SK-N-SH (cell line): ENCODE measurements at regions not wholly inside any gene's neighbourhood (a gene's known extent, or its start where the extent isn't known, plus 50 kb on each side); places are given as distances from the start of the nearest gene placed in this dataset.

Experiments
- CTCF ChIA-PET: fragments of 300-600, 350-600 bp; formaldehyde crosslinking; extraction: SDS; loops from one replicate; lab custom pipeline; 2021; lab: Yijun Ruan, JAX
- POLR2A ChIA-PET: fragments of 350-600 bp; sonication (Branson Sonifier 250); formaldehyde crosslinking; extraction: SDS; loops from one replicate; lab custom pipeline; 2020; ENCODE audit warnings: antibody characterized with exemption, inconsistent platforms; lab: Yijun Ruan, JAX
- DNase-seq: peaks from one replicate; pipeline ENCODE4 v3.0.0; 2012
- H2AFZ ChIP-seq: fragments of 200-600 bp; sonication (generic); 2 replicates; pipeline ENCODE4 v1.8.1; 2016; ENCODE audit warnings: antibody characterized with exemption, mild to moderate bottlenecking, low read depth
- H3F3A ChIP-seq: fragments of 200-600 bp; sonication (generic); replicated peaks from 2 replicates; pipeline ENCODE3; 2016; ENCODE audit warnings: antibody characterized with exemption, mild to moderate bottlenecking; ENCODE audit not compliant: insufficient read depth
- H3K27ac ChIP-seq, 2 experiments: fragments of 200-500 bp in 1 of 2; fragments of 200-600 bp in 1 of 2; sonication (Bioruptor generic) in 1 of 2; sonication (generic), shearing (Covaris generic) in 1 of 2; 2 replicates each; pipeline versions ENCODE4 v1.5.1 to v1.6.1; 2014 to 2016; ENCODE audit warnings: low read depth in 2 of 2, inconsistent platforms in 1 of 2, low read length in 1 of 2, mild to moderate bottlenecking in 1 of 2, mixed read lengths in 1 of 2
- H3K27me3 ChIP-seq: fragments of 200-600 bp; sonication (generic), shearing (Covaris generic); 2 replicates; pipeline ENCODE4 v1.6.1; 2016; ENCODE audit warnings: mixed run types; ENCODE audit not compliant: insufficient read depth
- H3K36me3 ChIP-seq, 2 experiments: fragments of 200-500 bp in 1 of 2; fragments of 200-600 bp in 1 of 2; sonication (Bioruptor generic) in 1 of 2; sonication (generic) in 1 of 2; replicated peaks in 1 of 2; 2 replicates each; pipeline versions ENCODE3 to v1.5.1; 2014 to 2016; ENCODE audit warnings: low read length in 1 of 2, mild to moderate bottlenecking in 1 of 2; ENCODE audit not compliant: insufficient read depth in 2 of 2, control insufficient read depth in 1 of 2
- H3K4me1 ChIP-seq, 2 experiments: fragments of 200-500 bp in 1 of 2; fragments of 200-600 bp in 1 of 2; sonication (Bioruptor generic) in 1 of 2; sonication (generic), shearing (Covaris generic) in 1 of 2; 2 replicates each; pipeline versions ENCODE4 v1.5.1 to v1.6.1; 2014 to 2016; ENCODE audit warnings: low read depth in 1 of 2, low read length in 1 of 2, mixed run types in 1 of 2; ENCODE audit not compliant: insufficient read depth in 2 of 2, control insufficient read depth in 1 of 2
- H3K4me2 ChIP-seq: fragments of 200-600 bp; sonication (generic), shearing (Covaris generic); 2 replicates; pipeline ENCODE4 v1.6.1; 2017; ENCODE audit warnings: mixed run types
- H3K4me3 ChIP-seq, 2 experiments: fragments of 200-500 bp in 1 of 2; fragments of 200-600 bp in 1 of 2; sonication (Bioruptor generic) in 1 of 2; sonication (generic), shearing (Covaris generic) in 1 of 2; 2 replicates each; pipeline versions ENCODE4 v1.5.1 to v1.8.1; 2014 to 2016; ENCODE audit warnings: low read depth in 2 of 2, inconsistent platforms in 1 of 2, low read length in 1 of 2, mild to moderate bottlenecking in 1 of 2, mixed read lengths in 1 of 2, moderate library complexity in 1 of 2
- H3K79me2 ChIP-seq: fragments of 200-600 bp; sonication (generic); 2 replicates; pipeline ENCODE4 v1.8.1; 2017; ENCODE audit warnings: mild to moderate bottlenecking; ENCODE audit not compliant: insufficient read depth
- H3K9ac ChIP-seq: fragments of 200-600 bp; sonication (generic); 2 replicates; pipeline ENCODE4 v1.6.1; 2017; ENCODE audit warnings: mixed run types
- H3K9me2 ChIP-seq: fragments of 200-600 bp; sonication (generic); 2 replicates; pipeline ENCODE4 v1.6.1; 2017; ENCODE audit warnings: mixed run types
- H3K9me3 ChIP-seq: fragments of 200-600 bp; sonication (generic); 2 replicates; pipeline ENCODE4 v1.6.1; 2017; ENCODE audit warnings: mixed run types, mild to moderate bottlenecking, moderate library complexity
- H4K20me1 ChIP-seq: fragments of 200-600 bp; sonication (generic); 2 replicates; pipeline ENCODE4 v1.6.1; 2017; ENCODE audit warnings: mild to moderate bottlenecking, mixed run types; ENCODE audit not compliant: insufficient read depth
- CHD2 ChIP-seq: fragments of 150-350 bp; IDR thresholded peaks from 2 replicates; pipeline ENCODE4 v1.6.1; 2018; ENCODE audit warnings: low read length; ENCODE audit not compliant: partially characterized antibody
- EZH2phosphoT487 ChIP-seq: fragments of 200-600 bp; sonication (generic); IDR thresholded peaks from 2 replicates; pipeline ENCODE4 v1.6.1; 2017; ENCODE audit warnings: low read depth, mixed run types, mild to moderate bottlenecking, antibody characterized with exemption, moderate library complexity, borderline replicate concordance
- FOSL2 ChIP-seq: IDR thresholded peaks from 2 replicates; pipeline ENCODE4 v1.4.0; 2012; ENCODE audit warnings: low read depth, mild to moderate bottlenecking, moderate library complexity, borderline replicate concordance
- FOXM1 ChIP-seq: IDR thresholded peaks from 2 replicates; pipeline ENCODE4 v1.4.0; 2012; ENCODE audit warnings: low read depth, mild to moderate bottlenecking
- GABPA ChIP-seq: IDR thresholded peaks from 2 replicates; pipeline ENCODE4 v1.4.0; 2012; ENCODE audit warnings: low read depth, mild to moderate bottlenecking
- MEF2A ChIP-seq: IDR thresholded peaks from 2 replicates; pipeline ENCODE4 v1.4.0; 2012; ENCODE audit warnings: low read depth, borderline replicate concordance
- NRF1 ChIP-seq: IDR thresholded peaks from 2 replicates; pipeline ENCODE4 v1.6.1; 2012; ENCODE audit warnings: low read depth, mild to moderate bottlenecking, low read length
- POLR2AphosphoS5 ChIP-seq: IDR thresholded peaks from 2 replicates; pipeline ENCODE4 v1.6.1; 2012; ENCODE audit warnings: low read depth, low read length
- RAD21 ChIP-seq: IDR thresholded peaks from 2 replicates; pipeline ENCODE4 v1.6.1; 2012; ENCODE audit warnings: mild to moderate bottlenecking, low read length
- RCOR1 ChIP-seq: fragments of 150-350 bp; IDR thresholded peaks from 2 replicates; pipeline ENCODE4 v1.6.1; 2017; ENCODE audit warnings: antibody characterized with exemption, low read length
- RFX5 ChIP-seq: IDR thresholded peaks from 2 replicates; pipeline ENCODE4 v1.6.1; 2012; ENCODE audit warnings: mild to moderate bottlenecking, improper control_type of control experiment, low read length
- TAF1 ChIP-seq: IDR thresholded peaks from 2 replicates; pipeline ENCODE4 v1.6.1; 2012; ENCODE audit warnings: low read depth, mild to moderate bottlenecking, low read length, moderate library complexity, borderline replicate concordance
- TCF12 ChIP-seq: IDR thresholded peaks from 2 replicates; pipeline ENCODE4 v1.4.0; 2012
- TEAD4 ChIP-seq: IDR thresholded peaks from 2 replicates; pipeline ENCODE4 v1.4.0; 2012; ENCODE audit warnings: mild to moderate bottlenecking, borderline replicate concordance; ENCODE audit not compliant: insufficient read depth
- YY1 ChIP-seq: IDR thresholded peaks from 2 replicates; pipeline ENCODE4 v1.4.0; 2012; ENCODE audit warnings: low read depth, mild to moderate bottlenecking
- WGBS: methylation state at CpG from one replicate; pipeline ENCODE4 v1.1.6; 2017; ENCODE audit warnings: low lambda C conversion rate; 5-methylcytosine and 5-hydroxymethylcytosine counted together
- TF ChIP-seq, protein P1 (sequence below): IDR thresholded peaks from 2 replicates; pipeline ENCODE4 v1.6.1; 2012; ENCODE audit warnings: mild to moderate bottlenecking, low read depth, low read length, moderate library complexity
- TF ChIP-seq, protein P2 (sequence below): IDR thresholded peaks from 2 replicates; pipeline ENCODE4 v1.4.0; 2012; ENCODE audit warnings: low read depth
- TF ChIP-seq, protein P3 (sequence below): fragments of 150-350 bp; IDR thresholded peaks from 2 replicates; pipeline ENCODE4 v1.6.1; 2016; ENCODE audit warnings: mild to moderate bottlenecking, low read depth, low read length
- TF ChIP-seq, protein P4 (sequence below): IDR thresholded peaks from 2 replicates; pipeline ENCODE4 v1.4.0; 2012; ENCODE audit warnings: low read depth, borderline replicate concordance
- TF ChIP-seq, protein P5 (sequence below): fragments of 200-600 bp; sonication (generic); IDR thresholded peaks from 2 replicates; pipeline ENCODE4 v1.6.1; 2017; ENCODE audit warnings: antibody characterized with exemption, mild to moderate bottlenecking, moderate library complexity

DNA sequence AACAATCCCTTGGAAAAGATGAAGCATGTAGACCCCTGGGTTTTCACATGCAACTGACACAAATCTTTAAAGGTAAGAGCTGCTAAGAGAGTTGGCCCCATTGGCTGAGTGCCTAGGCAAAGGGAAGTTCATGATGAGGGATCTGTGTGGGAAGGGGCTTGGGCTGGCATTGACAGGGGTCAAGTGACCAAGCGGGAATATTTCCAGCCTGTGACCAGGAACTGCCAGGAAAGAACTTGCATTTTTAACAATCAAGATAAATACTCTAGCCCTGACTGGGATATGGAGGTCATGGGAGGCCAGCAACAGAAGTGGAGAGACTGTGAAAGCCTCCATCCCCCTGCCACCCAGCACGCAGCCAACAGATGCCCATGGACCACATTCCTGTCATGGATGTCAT is 361.1 kb upstream of the ATP10A start:
- no peak overlapping the region for H3K27ac ChIP-seq
- no peaks in the 10 kb centered on the region for H3K36me3 ChIP-seq
- no peaks in the 10 kb centered on the region for H3K4me1 ChIP-seq
- DNase-seq, result no peak
- no peak overlapping the region for H3K4me2 ChIP-seq
- no peak overlapping the region for H3K4me3 ChIP-seq
- H4K20me1 ChIP-seq, result no peaks in the 10 kb centered on the region
- H3K9me2 ChIP-seq, result no peaks in the 10 kb centered on the region
- H3K9ac ChIP-seq, result no peak overlapping the region
- no peaks in the 10 kb centered on the region for H3K27me3 ChIP-seq
- 21% methylated on average over 2 of the region's 2 CpGs for WGBS
- no peaks in the 10 kb centered on the region for H3K79me2 ChIP-seq
- POLR2A ChIA-PET, result no interaction called here
- no peak overlapping the region for H2AFZ ChIP-seq
- CTCF ChIA-PET, result no interaction called here
- H3K9me3 ChIP-seq, result no peaks in the 10 kb centered on the region
- TF ChIP-seq CHD2 (no peak), TCF12 (no peak), GABPA (no peak), NRF1 (no peak), YY1 (no peak)
- TF ChIP-seq, protein P1, sequence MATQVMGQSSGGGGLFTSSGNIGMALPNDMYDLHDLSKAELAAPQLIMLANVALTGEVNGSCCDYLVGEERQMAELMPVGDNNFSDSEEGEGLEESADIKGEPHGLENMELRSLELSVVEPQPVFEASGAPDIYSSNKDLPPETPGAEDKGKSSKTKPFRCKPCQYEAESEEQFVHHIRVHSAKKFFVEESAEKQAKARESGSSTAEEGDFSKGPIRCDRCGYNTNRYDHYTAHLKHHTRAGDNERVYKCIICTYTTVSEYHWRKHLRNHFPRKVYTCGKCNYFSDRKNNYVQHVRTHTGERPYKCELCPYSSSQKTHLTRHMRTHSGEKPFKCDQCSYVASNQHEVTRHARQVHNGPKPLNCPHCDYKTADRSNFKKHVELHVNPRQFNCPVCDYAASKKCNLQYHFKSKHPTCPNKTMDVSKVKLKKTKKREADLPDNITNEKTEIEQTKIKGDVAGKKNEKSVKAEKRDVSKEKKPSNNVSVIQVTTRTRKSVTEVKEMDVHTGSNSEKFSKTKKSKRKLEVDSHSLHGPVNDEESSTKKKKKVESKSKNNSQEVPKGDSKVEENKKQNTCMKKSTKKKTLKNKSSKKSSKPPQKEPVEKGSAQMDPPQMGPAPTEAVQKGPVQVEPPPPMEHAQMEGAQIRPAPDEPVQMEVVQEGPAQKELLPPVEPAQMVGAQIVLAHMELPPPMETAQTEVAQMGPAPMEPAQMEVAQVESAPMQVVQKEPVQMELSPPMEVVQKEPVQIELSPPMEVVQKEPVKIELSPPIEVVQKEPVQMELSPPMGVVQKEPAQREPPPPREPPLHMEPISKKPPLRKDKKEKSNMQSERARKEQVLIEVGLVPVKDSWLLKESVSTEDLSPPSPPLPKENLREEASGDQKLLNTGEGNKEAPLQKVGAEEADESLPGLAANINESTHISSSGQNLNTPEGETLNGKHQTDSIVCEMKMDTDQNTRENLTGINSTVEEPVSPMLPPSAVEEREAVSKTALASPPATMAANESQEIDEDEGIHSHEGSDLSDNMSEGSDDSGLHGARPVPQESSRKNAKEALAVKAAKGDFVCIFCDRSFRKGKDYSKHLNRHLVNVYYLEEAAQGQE, result no peak
- TF ChIP-seq, protein P2, sequence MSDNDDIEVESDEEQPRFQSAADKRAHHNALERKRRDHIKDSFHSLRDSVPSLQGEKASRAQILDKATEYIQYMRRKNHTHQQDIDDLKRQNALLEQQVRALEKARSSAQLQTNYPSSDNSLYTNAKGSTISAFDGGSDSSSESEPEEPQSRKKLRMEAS, result no peak
- TF ChIP-seq, all 33 proteins: peak for 0
- H3F3A ChIP-seq, result no peaks in the 10 kb centered on the region

DNA sequence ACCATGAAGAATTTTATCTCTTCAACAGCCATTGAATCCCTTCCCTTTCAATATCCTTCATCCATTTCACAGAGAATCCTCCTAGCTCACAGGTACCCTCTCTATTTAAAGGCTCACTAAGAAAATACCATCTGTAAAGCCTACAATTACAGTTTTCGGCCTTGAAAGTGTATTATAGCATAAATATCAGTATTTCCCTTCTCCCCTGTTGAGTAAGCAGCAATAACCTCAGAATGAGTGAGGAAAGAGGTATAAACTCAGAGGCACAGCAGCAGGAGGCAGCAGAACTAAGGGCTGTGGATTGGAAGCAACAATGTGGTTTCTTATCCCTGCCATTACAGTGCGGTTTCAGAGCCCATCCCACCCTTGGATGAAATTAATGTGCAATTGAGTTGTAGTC is 360.6 kb upstream of the ATP10A start:
- WGBS, result 0% methylated on average over 2 of the region's 2 CpGs
- no peak overlapping the region for H2AFZ ChIP-seq
- DNase-seq, result no peak
- no peaks in the 10 kb centered on the region for H3F3A ChIP-seq
- H3K4me2 ChIP-seq, result no peak overlapping the region
- ChIA-PET POLR2A (no interaction called here), CTCF (no interaction called here)
- H3K4me3 ChIP-seq, result no peak overlapping the region
- H3K9me2 ChIP-seq, result no peaks in the 10 kb centered on the region
- H3K36me3 ChIP-seq, result no peaks in the 10 kb centered on the region
- H3K79me2 ChIP-seq, result no peaks in the 10 kb centered on the region
- no peaks in the 10 kb centered on the region for H4K20me1 ChIP-seq
- no peaks in the 10 kb centered on the region for H3K9me3 ChIP-seq
- H3K27me3 ChIP-seq, result no peaks in the 10 kb centered on the region
- no peaks in the 10 kb centered on the region for H3K4me1 ChIP-seq
- no peak overlapping the region for H3K9ac ChIP-seq
- no peak overlapping the region for H3K27ac ChIP-seq
- TF ChIP-seq, protein P3, sequence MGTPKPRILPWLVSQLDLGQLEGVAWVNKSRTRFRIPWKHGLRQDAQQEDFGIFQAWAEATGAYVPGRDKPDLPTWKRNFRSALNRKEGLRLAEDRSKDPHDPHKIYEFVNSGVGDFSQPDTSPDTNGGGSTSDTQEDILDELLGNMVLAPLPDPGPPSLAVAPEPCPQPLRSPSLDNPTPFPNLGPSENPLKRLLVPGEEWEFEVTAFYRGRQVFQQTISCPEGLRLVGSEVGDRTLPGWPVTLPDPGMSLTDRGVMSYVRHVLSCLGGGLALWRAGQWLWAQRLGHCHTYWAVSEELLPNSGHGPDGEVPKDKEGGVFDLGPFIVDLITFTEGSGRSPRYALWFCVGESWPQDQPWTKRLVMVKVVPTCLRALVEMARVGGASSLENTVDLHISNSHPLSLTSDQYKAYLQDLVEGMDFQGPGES, result no peak
- no peak for TF ChIP-seq GABPA
- no peak for TF ChIP-seq FOSL2
- TF ChIP-seq EZH2phosphoT487, result no peak
- no peak for TF ChIP-seq TAF1
- TF ChIP-seq RCOR1, result no peak
- no peak for TF ChIP-seq POLR2AphosphoS5
- TF ChIP-seq, protein P4, sequence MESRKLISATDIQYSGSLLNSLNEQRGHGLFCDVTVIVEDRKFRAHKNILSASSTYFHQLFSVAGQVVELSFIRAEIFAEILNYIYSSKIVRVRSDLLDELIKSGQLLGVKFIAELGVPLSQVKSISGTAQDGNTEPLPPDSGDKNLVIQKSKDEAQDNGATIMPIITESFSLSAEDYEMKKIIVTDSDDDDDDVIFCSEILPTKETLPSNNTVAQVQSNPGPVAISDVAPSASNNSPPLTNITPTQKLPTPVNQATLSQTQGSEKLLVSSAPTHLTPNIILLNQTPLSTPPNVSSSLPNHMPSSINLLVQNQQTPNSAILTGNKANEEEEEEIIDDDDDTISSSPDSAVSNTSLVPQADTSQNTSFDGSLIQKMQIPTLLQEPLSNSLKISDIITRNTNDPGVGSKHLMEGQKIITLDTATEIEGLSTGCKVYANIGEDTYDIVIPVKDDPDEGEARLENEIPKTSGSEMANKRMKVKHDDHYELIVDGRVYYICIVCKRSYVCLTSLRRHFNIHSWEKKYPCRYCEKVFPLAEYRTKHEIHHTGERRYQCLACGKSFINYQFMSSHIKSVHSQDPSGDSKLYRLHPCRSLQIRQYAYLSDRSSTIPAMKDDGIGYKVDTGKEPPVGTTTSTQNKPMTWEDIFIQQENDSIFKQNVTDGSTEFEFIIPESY, result no peak
- TF ChIP-seq TEAD4, result no peak
- TF ChIP-seq RFX5, result no peak
- TF ChIP-seq, protein P5, sequence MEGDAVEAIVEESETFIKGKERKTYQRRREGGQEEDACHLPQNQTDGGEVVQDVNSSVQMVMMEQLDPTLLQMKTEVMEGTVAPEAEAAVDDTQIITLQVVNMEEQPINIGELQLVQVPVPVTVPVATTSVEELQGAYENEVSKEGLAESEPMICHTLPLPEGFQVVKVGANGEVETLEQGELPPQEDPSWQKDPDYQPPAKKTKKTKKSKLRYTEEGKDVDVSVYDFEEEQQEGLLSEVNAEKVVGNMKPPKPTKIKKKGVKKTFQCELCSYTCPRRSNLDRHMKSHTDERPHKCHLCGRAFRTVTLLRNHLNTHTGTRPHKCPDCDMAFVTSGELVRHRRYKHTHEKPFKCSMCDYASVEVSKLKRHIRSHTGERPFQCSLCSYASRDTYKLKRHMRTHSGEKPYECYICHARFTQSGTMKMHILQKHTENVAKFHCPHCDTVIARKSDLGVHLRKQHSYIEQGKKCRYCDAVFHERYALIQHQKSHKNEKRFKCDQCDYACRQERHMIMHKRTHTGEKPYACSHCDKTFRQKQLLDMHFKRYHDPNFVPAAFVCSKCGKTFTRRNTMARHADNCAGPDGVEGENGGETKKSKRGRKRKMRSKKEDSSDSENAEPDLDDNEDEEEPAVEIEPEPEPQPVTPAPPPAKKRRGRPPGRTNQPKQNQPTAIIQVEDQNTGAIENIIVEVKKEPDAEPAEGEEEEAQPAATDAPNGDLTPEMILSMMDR, result no peak
- no peak for TF ChIP-seq RAD21
- no peak for TF ChIP-seq CHD2
- TF ChIP-seq MEF2A, result no peak
- no peak for TF ChIP-seq FOXM1
